GM12864 (cell line): ENCODE measurements at regions not wholly inside any gene's neighbourhood (a gene's known extent, or its start where the extent isn't known, plus 50 kb on each side); places are given as distances from the start of the nearest gene placed in this dataset.

ENCODE experiments used
- DNase-seq: peaks from one replicate; pipeline ENCODE4 v3.0.0-alpha.2; 2011; ENCODE audit warnings: low read depth
- H3K4me3 ChIP-seq: 2 replicates; pipeline ENCODE4 v1.5.1; 2011; ENCODE audit warnings: mild to moderate bottlenecking, low read depth, low read length, control low read depth
- TF ChIP-seq, protein P1 (sequence below): IDR thresholded peaks from 2 replicates; pipeline ENCODE4 v1.5.1; 2011; ENCODE audit warnings: low read depth, mild to moderate bottlenecking, moderate library complexity, low read length, control low read depth, inconsistent platforms; ENCODE audit errors: missing control alignments

DNA sequence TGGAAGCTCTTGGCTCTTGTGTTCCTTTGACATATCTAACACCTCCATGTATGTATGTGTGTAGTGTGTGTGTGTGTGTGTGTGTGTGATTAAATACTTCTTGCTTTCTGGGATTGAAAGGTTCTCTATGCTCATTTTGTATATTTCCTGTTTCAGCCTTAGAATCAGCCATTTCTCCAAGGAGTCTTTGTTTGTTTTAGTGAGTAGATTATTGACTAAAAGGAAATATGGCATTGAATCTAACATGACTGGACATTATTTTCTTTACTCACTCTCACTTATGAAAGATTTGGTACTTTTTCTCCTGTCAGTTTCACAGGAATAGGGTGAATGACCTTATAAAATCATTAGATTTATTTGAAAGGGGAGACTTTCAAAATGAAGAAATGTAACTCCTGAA, 413.8 kb upstream of the SLC14A2 start:
- DNase-seq = no peak
- TF ChIP-seq, protein P1, sequence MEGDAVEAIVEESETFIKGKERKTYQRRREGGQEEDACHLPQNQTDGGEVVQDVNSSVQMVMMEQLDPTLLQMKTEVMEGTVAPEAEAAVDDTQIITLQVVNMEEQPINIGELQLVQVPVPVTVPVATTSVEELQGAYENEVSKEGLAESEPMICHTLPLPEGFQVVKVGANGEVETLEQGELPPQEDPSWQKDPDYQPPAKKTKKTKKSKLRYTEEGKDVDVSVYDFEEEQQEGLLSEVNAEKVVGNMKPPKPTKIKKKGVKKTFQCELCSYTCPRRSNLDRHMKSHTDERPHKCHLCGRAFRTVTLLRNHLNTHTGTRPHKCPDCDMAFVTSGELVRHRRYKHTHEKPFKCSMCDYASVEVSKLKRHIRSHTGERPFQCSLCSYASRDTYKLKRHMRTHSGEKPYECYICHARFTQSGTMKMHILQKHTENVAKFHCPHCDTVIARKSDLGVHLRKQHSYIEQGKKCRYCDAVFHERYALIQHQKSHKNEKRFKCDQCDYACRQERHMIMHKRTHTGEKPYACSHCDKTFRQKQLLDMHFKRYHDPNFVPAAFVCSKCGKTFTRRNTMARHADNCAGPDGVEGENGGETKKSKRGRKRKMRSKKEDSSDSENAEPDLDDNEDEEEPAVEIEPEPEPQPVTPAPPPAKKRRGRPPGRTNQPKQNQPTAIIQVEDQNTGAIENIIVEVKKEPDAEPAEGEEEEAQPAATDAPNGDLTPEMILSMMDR = no peak

DNA sequence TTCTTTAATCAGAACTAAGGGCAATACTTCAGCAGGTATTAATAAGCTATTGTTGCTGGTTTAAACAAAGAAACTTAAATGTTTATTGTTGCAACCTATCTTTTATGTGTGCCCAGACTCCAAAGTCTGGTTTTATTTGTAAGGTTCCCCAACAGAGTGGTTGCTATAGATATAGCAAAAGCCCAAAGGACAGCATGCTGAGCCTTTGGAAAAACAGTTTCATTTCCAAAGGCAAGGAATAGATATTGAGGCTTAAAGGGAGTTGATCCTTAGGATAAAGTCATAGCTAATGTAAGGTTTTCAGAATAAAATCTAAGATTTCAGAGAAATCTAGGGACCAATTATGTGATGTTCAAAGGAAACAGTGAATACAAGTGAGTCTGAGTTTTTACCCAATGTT, 413.2 kb upstream of the SLC14A2 start:
- DNase-seq = no peak
- no peak overlapping the region for H3K4me3 ChIP-seq
- TF ChIP-seq, protein P1 = no peak

More for the DNA sequence above, 413.8 kb upstream of the SLC14A2 start:
- H3K4me3 ChIP-seq = no peak overlapping the region

DNA sequence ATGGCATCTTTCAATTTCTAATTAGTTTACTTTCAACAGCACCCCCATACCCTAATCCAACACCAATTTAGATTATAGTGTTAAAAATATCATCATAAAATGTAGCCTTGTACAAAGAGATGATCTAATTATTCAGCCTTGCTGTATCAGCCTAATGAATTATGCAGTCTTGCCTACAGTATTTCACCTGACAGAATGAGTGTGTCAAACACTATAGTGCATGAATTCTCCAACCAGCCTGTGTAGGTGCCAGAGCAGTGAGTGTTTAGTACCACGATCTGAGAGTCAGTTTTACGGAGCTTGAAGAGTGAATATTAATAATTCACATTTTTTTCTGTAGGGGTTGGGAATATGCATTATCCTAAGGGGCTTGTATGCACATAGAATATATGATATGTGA, 411.6 kb upstream of the SLC14A2 start:
- no peak for DNase-seq
- TF ChIP-seq, protein P1 = no peak
- no peak overlapping the region for H3K4me3 ChIP-seq

DNA sequence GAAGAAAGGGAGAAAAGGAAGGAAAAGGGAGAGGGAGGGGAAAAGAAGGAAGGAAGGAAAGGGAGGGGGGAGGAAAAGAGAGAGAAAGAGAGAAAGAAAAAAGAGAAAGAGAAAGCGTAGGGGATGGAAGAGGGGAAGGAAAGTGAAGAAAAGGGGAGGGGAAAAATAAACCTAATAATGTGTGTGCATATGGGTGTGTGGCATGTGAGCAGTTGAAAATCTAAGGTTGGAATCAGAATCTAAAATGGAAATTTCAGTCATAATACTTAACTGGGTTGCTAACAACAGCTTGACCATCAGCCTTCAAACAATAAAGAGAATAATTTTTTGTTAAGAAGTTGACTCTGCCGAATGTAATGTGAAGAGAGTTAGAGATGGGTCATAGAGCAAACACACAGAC, 407.9 kb upstream of the SLC14A2 start:
- H3K4me3 ChIP-seq = no peak overlapping the region
- DNase-seq = no peak
- TF ChIP-seq, protein P1 = no peak

DNA sequence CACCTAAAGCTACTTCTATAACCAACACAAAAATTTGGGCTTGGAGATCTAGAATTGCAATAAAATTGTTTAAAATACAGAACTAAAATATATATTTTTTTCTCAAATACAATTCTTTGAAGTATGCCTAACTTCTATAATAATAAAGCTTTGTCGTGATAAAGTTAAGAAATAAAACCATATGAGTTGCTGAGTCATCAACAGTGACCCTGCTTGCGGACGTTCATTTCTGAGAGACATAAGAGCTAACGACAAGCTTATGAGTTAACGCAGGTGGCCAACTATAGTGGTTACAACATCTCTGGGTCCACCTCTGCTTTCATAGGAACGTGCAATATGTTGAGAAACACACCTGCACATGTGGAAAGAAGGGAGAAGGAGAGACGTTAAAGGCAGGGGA, 407.1 kb upstream of the SLC14A2 start:
- no peak for DNase-seq
- TF ChIP-seq, protein P1 = no peak
- H3K4me3 ChIP-seq = no peak overlapping the region

DNA sequence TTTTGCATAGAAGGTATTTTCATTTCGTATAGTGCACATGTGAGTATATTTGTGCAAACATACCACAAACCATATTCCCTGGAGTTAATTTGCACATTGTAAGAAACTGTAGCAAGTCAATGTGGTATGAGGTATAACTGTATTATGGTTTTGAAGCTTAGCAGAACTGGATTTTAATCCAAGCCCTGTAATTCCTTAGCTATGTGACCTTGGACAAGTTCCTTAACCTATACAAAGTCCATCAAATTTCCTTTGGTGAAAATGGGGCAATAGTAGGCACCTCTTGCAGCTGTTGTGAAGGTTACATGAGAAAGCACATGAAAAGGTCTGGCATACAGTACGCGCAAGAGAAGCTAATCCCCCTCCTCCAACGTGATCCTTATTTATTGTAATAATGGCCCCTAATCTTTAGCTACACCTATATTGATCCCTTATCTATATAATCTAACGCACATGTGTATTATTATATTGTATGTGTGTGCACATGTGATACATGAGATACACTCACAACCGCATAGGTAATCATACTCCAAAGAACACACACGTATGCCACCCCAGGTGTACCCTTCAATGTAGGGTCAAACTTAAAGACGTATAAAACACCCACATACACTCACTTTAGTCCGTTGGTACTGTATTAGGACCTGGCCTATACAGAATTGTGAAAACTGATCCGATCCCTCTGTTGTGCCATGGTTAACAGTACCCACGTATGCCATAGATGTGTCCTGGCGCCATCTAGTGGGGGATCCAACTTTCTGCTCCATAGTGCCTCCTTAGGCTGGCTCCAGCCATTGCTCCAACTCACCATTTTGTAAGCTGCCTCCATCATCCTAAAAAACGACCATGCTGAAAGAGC, 402.9 kb upstream of the SLC14A2 start:
- TF ChIP-seq, protein P1 = peak; percentile 100
- no peak overlapping the region for H3K4me3 ChIP-seq

DNA sequence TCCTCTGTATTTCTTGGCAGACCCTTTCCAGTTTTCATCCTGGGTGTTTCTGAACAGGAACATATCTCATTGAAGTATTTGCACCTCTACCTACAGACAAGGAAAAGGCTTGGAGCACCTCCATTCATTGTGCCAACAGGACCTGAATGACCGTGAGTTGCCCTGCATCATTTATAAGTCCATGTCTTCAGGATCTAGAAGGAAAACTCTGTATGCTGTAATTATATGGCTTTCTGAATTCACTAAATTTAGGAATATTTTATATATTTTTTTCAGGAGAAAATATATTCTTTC, 402.3 kb upstream of the SLC14A2 start:
- TF ChIP-seq, protein P1 = no peak
- H3K4me3 ChIP-seq = no peak overlapping the region

More for the DNA sequence above, 402.9 kb upstream of the SLC14A2 start:
- DNase-seq = peak; percentile 51

More for the DNA sequence above, 402.3 kb upstream of the SLC14A2 start:
- DNase-seq = no peak
